ENCODE measurements at regions not wholly inside any gene's neighbourhood (a gene's known extent, or its start where the extent isn't known, plus 50 kb on each side); places are given as distances from the start of the nearest gene placed in this dataset.

DNA sequence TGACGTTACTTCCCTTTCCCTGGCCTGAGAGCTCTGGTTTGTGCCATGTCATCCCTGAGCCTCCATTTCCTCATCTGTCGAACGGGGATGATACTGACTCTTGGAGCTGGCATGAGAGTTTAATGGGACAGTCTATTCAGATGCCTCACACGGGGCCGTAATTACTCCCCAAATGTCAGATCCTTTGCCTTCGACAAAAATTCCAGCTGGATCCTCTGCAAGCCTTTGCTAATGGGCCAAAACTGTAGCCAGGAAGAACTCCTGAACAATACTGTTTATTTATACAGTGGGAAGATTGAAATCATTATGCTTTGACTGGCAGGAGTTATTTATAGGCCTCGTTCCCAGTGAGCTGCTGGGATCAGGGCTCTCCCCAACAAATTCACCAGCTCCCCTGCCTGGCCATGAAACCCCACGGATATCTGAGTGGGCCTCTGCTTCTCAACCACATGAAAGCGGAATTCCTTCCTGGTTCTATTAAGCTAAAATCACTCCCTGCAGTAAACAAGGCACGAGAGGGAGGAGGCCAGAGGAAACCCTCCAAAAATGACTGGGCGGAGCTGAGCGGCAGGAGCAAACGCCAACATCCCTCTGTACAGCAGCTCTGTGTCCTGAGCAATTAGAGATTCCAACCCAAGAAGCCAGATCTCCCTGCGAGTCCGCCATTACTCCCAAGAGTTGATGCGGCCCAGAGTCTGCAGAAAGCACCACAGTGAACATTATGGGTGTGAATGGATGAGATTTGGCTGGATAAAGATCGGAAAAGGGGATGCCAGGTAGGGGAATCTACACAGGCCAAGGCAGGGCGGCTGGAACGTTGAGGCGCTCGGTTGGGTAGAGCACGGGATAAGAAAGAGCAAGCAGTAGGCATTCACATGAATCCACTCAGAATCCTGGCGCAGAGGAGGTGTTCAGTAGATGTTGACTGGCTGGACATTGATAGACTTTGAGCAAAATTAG, 326.1 kb downstream of the BCL11B start:
- TF ChIP-seq TAF1 (IDR thresholded peaks at IDR 0.05; ENCODE audit: low read depth, low read length) (no peak), POLR2AphosphoS5 (IDR thresholded peaks at IDR 0.05; ENCODE audit: low read depth, low read length) (no peak), POU2F2 (IDR thresholded peaks at IDR 0.05; ENCODE audit: low read depth, low read length) (no peak)

DNA sequence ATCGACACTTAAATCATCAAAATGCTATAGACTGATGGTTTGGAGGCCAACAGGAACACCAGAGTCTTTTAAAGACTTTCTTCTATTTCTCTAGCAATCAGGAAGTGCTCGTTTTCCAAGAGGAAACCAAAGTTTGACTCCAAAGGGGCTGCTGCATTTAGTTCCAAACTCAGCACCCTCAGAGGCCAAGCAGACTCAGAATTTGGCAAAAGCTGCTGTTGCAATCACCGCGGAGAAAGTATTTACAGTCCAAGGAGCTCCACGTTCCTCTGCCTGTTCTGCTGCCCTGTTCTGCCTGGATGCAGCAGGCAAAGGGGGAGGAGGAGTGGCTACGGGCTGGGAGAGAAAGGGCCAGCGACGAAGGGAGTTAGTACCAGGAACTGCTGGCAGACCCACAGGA, 325.1 kb downstream of the BCL11B start:
- TF ChIP-seq TAF1 (IDR thresholded peaks at IDR 0.05; ENCODE audit: low read depth, low read length), result no peak
- no peak for TF ChIP-seq POLR2AphosphoS5 (IDR thresholded peaks at IDR 0.05; ENCODE audit: low read depth, low read length)
- no peak for TF ChIP-seq POU2F2 (IDR thresholded peaks at IDR 0.05; ENCODE audit: low read depth, low read length)
- TF ChIP-seq POLR2A (IDR thresholded peaks at IDR 0.05; ENCODE audit: low read depth, low read length), result no peak
- no peak for TF ChIP-seq PAX5 (IDR thresholded peaks at IDR 0.05; ENCODE audit: insufficient read depth, low read length, severe bottlenecking)
- TF ChIP-seq SPI1 (IDR thresholded peaks at IDR 0.05; ENCODE audit: low read depth, low read length), result no peak
- DNase-seq (ENCODE audit: insufficient read length, low spot score) (no peak), FAIRE-seq (no peak)

More for the DNA sequence above, 326.1 kb downstream of the BCL11B start:
- DNase-seq (ENCODE audit: insufficient read length, low spot score) (no peak), FAIRE-seq (no peak)

DNA sequence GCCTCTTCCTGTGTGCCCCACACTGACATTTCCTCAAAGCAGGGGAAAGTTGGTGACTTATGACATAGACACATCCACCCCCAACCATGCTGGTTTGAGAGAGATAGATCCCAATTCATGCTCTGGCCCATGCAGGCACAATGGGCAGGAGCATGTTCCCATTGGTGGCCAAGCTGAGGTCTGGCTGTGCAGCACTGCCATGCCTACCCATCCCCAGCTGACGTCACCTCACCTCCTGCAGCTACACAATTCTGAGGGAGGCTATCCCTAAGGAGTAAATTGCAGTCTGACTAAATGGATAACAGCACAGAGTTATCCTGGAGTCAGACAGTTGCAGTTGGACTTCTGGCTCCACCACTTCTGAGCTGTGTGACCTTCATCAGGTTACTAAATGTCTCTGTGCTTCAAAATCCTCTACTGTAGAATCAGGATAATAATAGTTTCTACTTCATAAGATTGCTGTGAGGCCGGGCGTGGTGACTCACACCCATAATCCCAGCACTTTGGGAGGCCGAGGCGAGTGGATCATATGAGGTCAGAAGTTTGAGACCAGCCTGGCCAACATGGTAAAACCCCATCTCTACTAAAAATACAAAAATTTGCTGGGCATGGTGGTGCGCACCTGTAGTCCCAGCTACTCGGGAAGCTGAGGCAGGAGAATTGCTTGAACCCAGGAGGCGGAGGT, 323.9 kb downstream of the BCL11B start:
- TF ChIP-seq POLR2A (IDR thresholded peaks at IDR 0.05; ENCODE audit: low read depth, low read length) (no peak), SPI1 (IDR thresholded peaks at IDR 0.05; ENCODE audit: low read depth, low read length) (no peak), PAX5 (IDR thresholded peaks at IDR 0.05; ENCODE audit: insufficient read depth, low read length, severe bottlenecking) (no peak), POLR2AphosphoS5 (IDR thresholded peaks at IDR 0.05; ENCODE audit: low read depth, low read length) (no peak)
- no peak for DNase-seq (ENCODE audit: insufficient read length, low spot score)
- no peak for FAIRE-seq

DNA sequence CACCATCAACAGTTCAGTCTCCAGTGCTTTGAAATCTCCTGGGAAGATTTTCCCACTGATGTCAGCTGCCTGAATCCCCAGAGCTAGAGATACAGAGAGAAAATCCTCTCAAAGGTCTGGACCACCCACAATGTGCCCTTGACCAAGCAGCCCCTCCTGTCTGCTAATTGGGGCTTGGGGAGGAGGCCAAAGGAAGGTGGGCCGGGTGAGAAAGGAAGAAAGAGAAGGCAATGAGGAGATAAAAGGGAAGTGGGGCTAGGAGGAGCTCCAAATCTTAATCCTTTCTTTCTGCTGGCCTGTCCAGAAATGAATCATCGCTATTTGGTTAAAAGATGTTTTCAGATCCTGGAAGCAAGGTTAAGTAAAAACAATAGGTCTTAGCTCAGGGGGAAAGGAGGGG, 322.9 kb downstream of the BCL11B start:
- TF ChIP-seq TAF1 (IDR thresholded peaks at IDR 0.05; ENCODE audit: low read depth, low read length) (no peak), POLR2A (IDR thresholded peaks at IDR 0.05; ENCODE audit: low read depth, low read length) (no peak), SPI1 (IDR thresholded peaks at IDR 0.05; ENCODE audit: low read depth, low read length) (no peak), POLR2AphosphoS5 (IDR thresholded peaks at IDR 0.05; ENCODE audit: low read depth, low read length) (no peak), PAX5 (IDR thresholded peaks at IDR 0.05; ENCODE audit: insufficient read depth, low read length, severe bottlenecking) (no peak), POU2F2 (IDR thresholded peaks at IDR 0.05; ENCODE audit: low read depth, low read length) (no peak)
- no peak for DNase-seq (ENCODE audit: insufficient read length, low spot score)
- no peak for FAIRE-seq

DNA sequence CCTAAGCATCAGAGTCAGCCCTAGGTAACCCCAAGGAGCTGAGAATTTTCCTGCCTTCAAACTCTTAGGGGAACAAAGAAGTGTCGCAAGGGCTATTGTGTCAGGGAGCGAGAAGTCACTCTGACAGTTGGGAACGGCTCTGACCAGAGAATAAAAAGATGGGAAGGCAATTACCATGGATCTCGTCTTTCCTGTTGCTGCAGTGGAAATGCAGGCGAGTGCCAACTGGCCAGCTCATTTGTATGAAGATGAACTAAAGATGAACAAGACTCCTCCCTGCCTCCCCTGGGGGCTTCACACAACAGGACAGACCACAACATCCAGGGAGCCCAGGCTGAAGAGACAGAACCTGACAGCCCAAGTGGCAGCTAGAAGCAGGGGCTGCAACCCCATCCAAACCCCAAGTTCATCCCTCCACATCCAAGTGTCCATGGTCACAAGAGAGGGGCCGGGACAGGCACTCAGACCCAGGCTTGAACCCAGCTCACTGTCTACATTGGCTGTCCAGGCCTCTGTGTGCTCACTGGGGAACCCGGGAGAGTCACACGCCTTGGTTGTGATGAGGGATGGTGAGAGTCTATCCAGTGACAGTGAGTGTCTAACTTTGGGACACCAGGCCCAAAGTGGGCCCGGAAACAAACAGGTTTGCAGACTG, 322.4 kb downstream of the BCL11B start:
- TF ChIP-seq POLR2A (IDR thresholded peaks at IDR 0.05; ENCODE audit: low read depth, low read length) (no peak), POU2F2 (IDR thresholded peaks at IDR 0.05; ENCODE audit: low read depth, low read length) (no peak), TAF1 (IDR thresholded peaks at IDR 0.05; ENCODE audit: low read depth, low read length) (no peak), SPI1 (IDR thresholded peaks at IDR 0.05; ENCODE audit: low read depth, low read length) (no peak), POLR2AphosphoS5 (IDR thresholded peaks at IDR 0.05; ENCODE audit: low read depth, low read length) (no peak), PAX5 (IDR thresholded peaks at IDR 0.05; ENCODE audit: insufficient read depth, low read length, severe bottlenecking) (no peak)
- DNase-seq (ENCODE audit: insufficient read length, low spot score) (no peak), FAIRE-seq (no peak)

DNA sequence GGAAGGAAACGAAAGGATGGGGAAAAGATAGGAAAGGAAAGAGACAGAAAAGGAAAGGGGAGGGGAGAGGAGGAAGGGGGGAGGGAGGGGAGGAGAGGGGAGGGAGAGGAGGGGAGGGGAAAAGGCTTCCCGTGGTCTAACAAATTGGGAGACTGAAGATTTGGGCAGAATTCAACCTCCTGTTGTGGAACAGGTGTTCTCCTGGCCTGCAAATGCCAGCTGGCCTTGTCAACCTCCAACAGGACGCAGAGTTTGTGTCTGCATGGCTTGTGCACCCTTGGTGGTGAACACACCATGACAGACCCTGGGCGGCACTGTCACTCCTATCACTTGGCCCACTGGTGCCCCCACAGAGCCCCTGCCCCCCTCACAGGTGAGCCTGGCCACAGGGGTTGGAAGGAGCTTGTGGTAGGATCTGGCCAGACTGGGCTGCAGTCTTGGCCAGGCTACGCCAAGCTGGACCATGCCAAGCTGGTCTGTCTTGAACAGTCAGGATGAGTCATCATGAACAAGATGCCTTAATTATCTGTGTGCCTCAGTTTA, 321.6 kb downstream of the BCL11B start:
- TF ChIP-seq POLR2A (IDR thresholded peaks at IDR 0.05; ENCODE audit: low read depth, low read length) (no peak), TAF1 (IDR thresholded peaks at IDR 0.05; ENCODE audit: low read depth, low read length) (no peak), POU2F2 (IDR thresholded peaks at IDR 0.05; ENCODE audit: low read depth, low read length) (no peak), POLR2AphosphoS5 (IDR thresholded peaks at IDR 0.05; ENCODE audit: low read depth, low read length) (no peak), PAX5 (IDR thresholded peaks at IDR 0.05; ENCODE audit: insufficient read depth, low read length, severe bottlenecking) (no peak), SPI1 (IDR thresholded peaks at IDR 0.05; ENCODE audit: low read depth, low read length) (no peak)
- no peak for DNase-seq (ENCODE audit: insufficient read length, low spot score)
- FAIRE-seq, result no peak

DNA sequence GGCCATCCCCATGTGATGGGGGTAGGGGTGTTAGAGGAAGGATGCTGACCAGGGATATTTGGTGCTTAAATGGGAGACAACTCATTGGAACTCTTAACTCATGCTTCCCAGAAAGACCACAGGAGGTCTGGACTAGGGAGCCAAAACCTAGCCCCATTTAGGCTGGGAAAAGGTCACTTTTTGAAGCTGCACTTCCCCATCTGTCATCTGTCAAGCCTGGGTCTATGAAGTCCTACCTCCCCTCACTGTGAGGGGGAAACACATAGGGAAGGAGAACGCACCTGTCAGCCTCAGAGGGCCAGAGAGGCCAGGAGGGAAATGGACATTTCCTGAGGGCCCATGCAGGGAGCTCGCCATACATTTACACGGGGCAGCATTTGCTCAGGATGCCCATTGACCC, 321.0 kb downstream of the BCL11B start:
- FAIRE-seq (no peak), DNase-seq (ENCODE audit: insufficient read length, low spot score) (no peak)
- TF ChIP-seq POLR2A (IDR thresholded peaks at IDR 0.05; ENCODE audit: low read depth, low read length), result no peak
- TF ChIP-seq POU2F2 (IDR thresholded peaks at IDR 0.05; ENCODE audit: low read depth, low read length), result no peak
- no peak for TF ChIP-seq SPI1 (IDR thresholded peaks at IDR 0.05; ENCODE audit: low read depth, low read length)
- TF ChIP-seq TAF1 (IDR thresholded peaks at IDR 0.05; ENCODE audit: low read depth, low read length), result no peak
- TF ChIP-seq POLR2AphosphoS5 (IDR thresholded peaks at IDR 0.05; ENCODE audit: low read depth, low read length), result no peak
- TF ChIP-seq PAX5 (IDR thresholded peaks at IDR 0.05; ENCODE audit: insufficient read depth, low read length, severe bottlenecking), result no peak

DNA sequence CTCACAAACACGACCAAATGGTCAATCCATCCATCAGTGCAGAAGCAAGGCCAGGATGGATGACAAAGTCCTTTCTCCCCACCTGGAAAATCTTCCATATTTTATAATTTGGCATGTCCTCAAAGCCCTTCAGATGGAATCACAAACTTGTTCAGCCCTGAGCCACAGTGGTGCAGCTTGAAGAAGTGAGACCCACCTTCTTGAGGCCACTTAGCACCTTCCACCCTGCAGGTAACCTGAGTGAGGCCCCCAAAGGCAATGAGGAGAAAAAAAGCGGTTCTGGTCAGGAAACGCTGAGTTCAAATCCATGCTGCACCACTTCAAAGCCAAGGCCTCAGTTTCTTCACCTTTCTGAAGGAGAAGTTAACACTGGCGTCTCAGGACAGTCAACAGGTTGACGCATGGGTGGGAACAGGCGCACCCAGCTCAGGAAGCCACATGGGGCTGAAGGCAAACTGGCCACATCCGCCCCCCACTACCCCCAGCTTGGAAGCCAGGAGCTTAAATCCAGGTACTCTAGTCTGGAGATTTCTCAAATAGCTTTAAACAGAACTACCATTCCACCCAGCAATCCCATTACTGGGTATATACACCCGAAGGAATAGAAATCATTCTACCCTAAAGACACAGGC, 320.4 kb downstream of the BCL11B start:
- no peak for FAIRE-seq

More for the DNA sequence above, 320.4 kb downstream of the BCL11B start:
- DNase-seq (ENCODE audit: insufficient read length, low spot score), result no peak
- TF ChIP-seq POLR2AphosphoS5 (IDR thresholded peaks at IDR 0.05; ENCODE audit: low read depth, low read length) (no peak), TAF1 (IDR thresholded peaks at IDR 0.05; ENCODE audit: low read depth, low read length) (no peak), POU2F2 (IDR thresholded peaks at IDR 0.05; ENCODE audit: low read depth, low read length) (no peak), SPI1 (IDR thresholded peaks at IDR 0.05; ENCODE audit: low read depth, low read length) (no peak), PAX5 (IDR thresholded peaks at IDR 0.05; ENCODE audit: insufficient read depth, low read length, severe bottlenecking) (no peak), POLR2A (IDR thresholded peaks at IDR 0.05; ENCODE audit: low read depth, low read length) (no peak)

All from GM12891 (cell line).